ENCODE measurements at regions not wholly inside any gene's neighbourhood (a gene's known extent, or its start where the extent isn't known, plus 50 kb on each side); places are given as distances from the start of the nearest gene placed in this dataset.

- TF ChIP-seq CTCF (tag by site-specific recombination; IDR thresholded peaks at IDR 0.05) = no peak
- no peak for TF ChIP-seq ZNF391 (tag by site-specific recombination; IDR thresholded peaks at IDR 0.05; ENCODE audit: borderline replicate concordance, low read depth)
Observed at GRCh38 chr5:104540448-104540847, 977.9 kb upstream of the NUDT12 start.

Measured in HEK293 (cell line).